ENCODE measurements at regions not wholly inside any gene's neighbourhood (a gene's known extent, or its start where the extent isn't known, plus 50 kb on each side); places are given as distances from the start of the nearest gene placed in this dataset.
A peak's percentile ranks its signal among the peaks of the same experiment; 100 is the strongest.

DNA sequence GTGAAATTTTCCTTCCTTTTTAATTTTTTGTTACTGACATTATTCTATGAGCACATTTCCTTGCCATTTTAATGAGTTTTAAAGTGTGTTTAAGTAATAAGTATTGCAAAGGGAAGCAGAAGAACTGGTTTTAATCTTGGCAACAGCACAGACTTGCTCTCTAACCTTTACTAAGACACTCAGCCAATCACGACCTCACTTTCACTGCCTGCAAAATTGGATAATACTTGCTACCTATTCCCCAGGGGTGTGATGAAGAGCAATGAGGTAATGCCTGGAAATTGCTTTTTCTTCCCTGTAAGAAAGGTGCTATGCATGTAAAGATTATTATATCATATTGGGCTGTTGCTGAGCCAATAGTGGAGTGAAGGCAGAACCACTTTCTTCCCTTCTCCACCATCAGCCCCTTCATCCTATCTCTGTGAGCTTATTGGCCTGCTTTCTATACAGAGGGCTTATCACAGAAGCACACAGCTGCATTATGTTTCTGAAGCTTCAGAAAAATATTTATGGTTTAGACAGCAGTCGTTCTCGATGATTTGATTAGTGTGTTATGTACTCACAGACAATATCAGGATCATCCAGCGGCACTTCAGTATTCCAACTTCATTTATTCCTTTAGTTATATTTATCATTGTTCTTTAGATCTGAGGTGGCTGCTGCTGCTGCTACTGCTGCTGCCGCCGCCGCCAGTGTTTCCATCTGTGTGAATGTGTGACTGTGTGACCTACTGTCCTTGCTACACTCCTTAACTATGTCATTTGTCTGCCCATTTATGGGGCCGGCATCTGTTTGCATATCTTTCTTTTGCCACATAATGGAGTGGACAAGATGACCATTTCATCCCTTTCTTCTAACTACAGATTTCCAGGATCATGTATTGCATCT, 255.1 kb downstream of the C4orf33 start:
- peak; percentile 52 for DNase-seq

DNA sequence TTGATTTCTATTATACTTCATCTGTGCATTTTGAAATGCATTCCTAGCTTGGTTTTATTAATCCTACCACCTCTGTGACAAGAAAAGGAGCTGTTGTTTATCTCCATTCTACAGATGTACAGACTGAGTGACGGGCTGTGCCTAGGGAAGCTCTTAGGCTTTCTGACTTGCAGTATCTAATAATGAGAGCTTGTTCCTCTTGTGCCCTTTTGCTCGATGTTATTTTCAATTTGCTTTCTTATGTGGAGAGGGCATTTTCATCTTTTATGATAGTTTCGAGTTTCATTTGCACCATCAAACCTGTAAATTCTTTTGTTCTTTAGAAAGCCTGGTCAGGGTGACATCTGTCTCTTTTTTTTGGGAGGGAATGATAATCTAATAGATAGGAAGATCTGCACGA, 256.5 kb downstream of the C4orf33 start:
- no peak for DNase-seq

GRCh38 chr4:129353490-129353889, 257.5 kb downstream of the C4orf33 start:
- DNase-seq, result no peak

DNA sequence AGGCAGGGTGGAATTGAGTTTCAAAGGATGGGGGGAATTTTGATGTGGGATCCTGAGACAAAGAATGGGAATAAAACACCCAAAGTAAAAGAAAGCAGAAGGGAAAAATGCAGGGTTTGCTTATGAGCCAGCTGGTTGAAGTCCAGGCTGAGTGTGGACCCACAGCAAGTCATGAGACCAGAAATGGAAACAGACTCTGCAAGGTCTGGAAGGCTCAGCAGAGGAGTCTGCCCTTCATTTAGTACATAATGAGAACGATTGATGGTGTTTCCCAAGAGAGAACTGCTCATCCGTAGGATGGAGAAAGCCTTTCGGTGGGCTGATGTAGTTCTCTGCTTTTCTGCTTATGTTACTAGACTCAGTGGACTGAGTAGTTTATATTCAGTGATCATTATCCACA, 259.1 kb downstream of the C4orf33 start:
- DNase-seq, result no peak

- no peak for DNase-seq
These were observed 259.6 kb downstream of the C4orf33 start for GRCh38 chr4:129355516-129355915.

- DNase-seq, result no peak
These were observed 262.6 kb downstream of the C4orf33 start for GRCh38 chr4:129358571-129358970.

GRCh38 chr4:129359461-129359860, 263.5 kb downstream of the C4orf33 start:
- no peak for DNase-seq

DNA sequence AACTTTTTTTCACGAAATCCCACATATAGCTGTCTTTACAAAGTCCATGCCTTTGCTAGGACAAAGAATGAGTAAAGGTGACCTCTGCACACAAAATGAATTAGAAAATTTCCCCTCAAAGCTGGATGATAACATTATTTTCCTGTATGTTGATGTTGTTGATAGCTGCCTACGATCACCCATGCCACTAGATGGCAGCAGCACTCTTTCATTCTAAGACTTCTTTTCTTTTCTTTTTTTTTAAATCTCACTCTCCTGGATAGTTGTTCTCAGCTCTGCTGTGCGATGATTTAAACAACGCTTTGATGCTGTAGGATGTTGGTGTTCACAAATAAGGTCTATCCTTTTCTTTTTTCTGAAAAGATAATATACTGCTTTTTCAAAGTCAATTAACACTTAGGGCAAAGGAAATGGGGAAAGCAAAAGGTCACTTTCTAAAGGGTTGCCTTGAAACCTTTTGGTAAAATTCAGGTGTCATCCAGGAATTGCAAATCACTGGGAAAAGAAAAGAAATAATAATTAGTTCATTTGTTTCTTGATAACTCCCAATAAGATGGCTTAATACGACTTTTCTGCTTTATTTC, 266.8 kb downstream of the C4orf33 start:
- peak; percentile 76 for DNase-seq

DNA sequence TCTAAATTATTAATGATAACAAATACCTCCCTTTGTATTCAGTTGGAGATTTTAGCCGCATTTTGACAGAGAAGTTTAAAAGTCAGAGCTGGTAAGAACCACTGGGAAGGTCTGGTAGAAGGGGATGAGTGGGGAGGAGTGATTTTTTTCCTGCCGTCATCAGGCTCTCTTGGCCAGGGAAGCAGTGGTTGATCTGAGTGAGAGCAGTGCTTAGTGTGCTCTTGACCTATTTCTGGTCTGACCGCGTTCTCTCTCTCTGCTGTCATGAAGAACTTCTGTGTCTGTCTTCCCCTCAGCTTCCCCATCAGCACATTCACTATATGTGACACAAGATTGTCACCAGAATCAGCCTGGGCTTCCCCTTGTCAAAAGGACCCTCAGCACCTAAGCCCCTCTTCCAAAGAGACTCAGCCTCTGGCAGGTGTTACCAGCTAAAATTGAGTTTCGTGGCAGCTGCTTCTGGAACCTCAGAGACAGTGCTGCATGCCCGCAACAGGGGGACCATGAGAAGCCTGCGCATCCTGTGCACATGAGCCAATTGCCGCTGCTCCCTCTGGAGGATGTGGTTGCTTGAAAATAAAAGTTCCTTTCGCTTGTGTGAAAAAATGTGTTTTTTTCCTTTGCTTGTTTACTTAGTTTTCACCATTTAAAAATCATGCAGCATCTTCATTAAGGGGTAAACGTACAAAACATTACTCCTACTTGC, 268.9 kb downstream of the C4orf33 start:
- no peak for DNase-seq

- DNase-seq, result no peak
These were observed 273.5 kb downstream of the C4orf33 start for GRCh38 chr4:129369361-129370010.

DNA sequence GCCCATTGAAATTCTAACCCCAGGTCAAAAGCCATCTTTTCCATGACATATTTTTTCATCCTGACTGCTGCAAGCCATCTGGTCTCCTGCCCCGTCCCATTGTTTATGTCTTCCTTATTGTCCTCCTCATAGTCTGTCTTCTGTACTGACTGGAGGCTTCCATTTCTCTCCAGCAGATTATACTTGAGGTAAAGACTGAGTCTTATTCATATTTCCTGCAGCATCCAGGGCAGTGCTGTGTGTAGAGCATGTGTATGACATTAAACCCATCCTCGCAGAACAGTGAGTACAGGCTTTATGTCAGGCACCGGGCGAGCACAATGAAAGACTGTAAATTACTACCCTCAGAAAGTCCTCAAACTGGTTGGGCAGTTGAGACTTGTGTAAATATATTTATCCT, 275.1 kb downstream of the C4orf33 start:
- no peak for DNase-seq

DNA sequence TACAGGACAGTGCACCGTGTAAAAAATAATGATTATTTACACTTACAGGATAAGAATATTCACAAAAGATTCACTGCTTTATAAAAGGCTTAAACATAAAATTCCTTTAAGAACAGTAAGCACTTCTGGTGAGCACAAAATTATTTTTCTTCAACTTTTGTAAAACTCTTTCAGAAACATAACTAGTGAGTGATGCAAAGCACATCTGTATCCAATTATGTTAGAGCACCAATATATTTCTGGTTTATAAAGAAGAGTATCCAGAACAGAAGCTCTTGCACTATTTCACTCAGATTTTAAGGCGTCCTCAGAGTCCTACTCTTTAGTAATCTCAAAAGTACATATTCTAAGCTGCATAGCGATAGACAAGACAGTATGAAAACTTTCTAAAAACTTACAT, 276.0 kb downstream of the C4orf33 start:
- DNase-seq, result no peak

DNA sequence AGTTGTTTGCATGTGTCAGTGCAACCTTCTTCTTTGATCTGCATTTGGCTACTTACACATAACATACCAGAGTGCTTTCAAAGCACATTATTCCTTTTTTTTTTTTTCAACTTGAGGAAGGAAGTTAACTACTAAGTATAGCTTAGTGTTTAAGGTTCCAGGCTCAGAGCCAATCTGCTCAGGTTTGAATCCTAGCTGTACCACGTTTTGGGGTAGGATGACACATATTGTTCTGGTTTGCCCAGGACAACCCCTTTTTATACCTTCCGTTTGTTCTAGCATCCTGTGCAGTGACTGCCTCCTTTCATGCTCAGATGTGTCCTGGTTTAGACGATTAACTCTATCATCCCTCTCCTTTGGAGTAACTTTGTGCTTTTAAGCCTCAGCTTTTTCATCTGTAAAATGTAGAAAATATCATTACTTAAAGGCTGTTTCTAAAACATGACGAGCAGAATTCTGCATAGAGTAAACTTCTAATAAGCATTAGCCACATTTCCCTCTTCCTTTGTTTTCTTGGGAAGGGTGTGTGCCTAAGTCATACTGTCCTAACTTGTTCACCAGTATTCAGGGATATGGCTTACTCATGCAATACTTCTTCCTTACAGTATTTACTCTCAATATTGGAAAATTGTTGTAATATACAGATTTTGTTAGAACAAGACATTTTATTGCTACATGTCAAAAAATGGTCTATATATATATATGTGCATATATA, 281.3 kb downstream of the C4orf33 start:
- no peak for DNase-seq

DNA sequence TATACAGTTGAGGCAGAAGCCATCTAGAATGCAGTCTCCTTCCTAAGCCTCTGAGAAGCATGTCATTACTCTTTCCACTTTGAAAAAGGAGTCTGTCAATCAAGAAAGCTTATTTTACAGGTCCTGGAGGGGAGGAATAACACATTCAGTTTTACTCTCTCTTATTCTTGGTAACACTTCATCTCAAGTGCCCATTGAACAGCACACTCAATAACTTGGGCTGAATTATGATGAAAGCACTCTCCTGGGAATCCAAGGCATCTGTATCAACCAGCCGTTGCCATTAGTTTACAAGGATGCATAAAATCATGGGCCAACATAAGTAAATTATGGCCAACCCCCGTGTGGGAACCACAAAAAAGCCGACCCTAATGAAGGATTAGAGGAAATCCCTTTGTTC, 282.4 kb downstream of the C4orf33 start:
- DNase-seq, result peak; percentile 72

DNA sequence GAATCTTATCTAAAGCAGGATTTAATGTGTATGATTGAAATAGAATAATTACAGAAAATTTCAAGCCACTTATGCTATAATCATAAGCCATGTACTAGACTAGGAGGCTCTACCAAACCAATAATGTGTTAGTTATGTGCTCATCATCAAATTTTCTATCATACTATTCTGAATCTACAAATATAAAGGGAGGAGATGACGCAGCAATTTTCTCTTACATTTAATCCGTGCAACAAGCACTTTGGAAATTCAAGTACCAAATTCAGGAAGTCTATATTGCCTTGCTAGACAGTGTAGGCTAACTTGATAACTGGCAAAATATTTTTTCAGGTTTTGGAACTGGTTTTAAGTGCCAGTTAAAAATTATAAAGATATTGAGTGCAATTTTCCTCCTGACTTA, 283.5 kb downstream of the C4orf33 start:
- no peak for DNase-seq

DNA sequence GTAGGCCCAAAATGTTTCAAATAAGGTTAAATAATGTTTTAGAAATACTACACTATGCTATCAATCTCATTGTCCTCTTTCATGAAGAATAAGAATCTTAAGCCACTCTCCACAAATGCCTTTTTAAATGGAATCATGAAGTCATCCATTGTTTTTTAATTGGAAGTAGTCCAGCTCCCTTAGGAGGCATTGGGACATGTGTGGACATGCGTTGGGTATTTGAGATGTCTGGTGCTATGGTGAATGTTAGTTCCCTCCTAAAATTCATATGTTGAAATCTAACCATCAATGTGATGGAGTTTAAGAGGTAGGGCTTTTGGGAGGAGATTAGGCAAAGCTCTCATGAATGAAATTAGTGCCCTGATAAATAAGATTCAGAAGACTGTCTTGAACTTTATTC, 289.0 kb downstream of the C4orf33 start:
- no peak for DNase-seq

DNA sequence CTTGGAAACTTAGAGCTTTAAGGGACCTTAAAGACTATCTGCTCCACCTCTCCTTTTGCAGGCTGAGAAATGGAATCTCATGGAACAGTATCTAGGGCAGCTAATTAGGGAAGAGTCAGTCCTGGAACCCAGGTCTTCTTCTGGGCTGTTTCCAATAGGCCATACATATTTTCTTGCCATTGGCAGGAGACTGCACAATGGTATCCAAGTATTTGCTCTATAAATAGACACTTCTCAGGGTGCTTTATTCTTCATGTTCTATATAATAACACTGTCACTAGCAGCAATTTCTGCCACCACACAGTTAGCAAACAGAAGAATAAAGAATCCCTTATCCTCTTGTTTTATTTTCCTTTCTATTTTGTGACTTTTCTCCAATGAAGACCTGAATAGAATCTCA, 291.7 kb downstream of the C4orf33 start:
- no peak for DNase-seq

GRCh38 chr4:129393976-129394375, 298.0 kb downstream of the C4orf33 start:
- no peak for DNase-seq

DNA sequence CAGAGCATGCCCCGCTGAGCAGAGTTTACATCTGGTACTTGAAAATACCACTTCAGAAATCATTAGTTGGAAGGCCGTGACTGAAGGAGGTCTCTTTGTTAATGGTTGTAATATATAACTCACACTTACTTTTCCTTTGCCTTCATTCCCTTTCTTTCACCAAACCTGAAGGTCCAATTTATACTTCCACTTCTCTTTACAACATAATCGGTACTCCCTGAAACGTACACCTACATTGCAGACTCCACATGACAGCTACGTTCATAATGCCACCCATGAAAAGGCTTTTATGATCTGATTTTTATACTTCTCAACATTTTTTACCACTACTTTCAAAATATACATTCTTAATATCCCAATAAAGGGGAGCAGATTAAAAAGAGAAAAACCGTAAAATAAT, 298.7 kb downstream of the C4orf33 start:
- peak; percentile 57 for DNase-seq

DNA sequence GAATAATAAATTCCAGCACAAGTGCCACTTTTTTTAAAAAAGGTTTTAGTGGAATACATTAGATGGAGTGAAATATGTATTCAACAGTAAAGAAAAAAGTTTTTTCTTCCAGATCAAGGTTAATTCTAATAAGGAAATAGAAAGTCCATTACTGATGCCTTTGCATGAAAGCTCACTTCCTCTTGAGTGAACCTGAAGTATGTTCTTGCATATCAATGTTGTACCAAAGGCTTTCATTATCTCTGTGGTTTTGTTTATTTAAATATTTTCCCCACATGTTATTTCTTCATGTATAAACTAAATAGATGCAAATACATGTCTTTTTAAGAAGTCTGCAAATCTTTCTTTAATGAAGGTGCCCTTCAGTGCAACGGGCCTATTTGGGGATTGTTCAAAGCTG, 307.9 kb downstream of the C4orf33 start:
- DNase-seq, result no peak

DNA sequence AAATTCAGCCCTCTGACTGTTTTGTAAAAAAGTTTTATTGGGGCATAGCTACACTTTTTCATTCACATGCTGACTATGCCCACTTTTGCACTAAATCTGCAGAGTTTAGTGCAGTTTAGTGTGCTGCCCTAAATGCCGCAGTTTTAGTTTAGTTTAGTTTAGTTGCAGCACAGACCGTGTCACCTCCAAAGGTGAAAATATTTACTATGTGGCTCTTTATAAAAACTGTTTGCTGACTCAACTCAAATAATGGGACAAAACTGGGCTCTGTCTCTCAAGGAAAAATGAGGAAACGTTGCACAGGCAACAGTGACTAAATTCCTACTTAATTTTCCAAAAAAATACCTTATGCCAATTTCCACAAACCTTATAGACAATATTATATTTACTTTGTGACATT, 314.2 kb downstream of the C4orf33 start:
- no peak for DNase-seq

GRCh38 chr4:129415004-129415403, 319.1 kb downstream of the C4orf33 start:
- no peak for DNase-seq

- DNase-seq, result no peak
These were observed 324.7 kb downstream of the C4orf33 start for GRCh38 chr4:129420637-129421036.
